CD14-positive monocyte (primary cell): ENCODE measurements at regions not wholly inside any gene's neighbourhood (a gene's known extent, or its start where the extent isn't known, plus 50 kb on each side); places are given as distances from the start of the nearest gene placed in this dataset.
"Not testable (repeated sequence)": the region's sequence is repeated elsewhere in the genome, so short reads cannot be mapped to it uniquely, and the experiment has no call there.

Experiments used
- DNase-seq, 3 donors: peaks; one replicate each; pipeline ENCODE4 v3.0.0-alpha.2; 2011 to 2022
- H2AFZ ChIP-seq: 2 replicates; pipeline ENCODE4 v1.6.0; 2012; ENCODE audit warnings: mild to moderate bottlenecking, low read depth, low read length, inconsistent platforms; ENCODE audit not compliant: insufficient read depth, poor library complexity, severe bottlenecking
- H3K27ac ChIP-seq, 2 donors: 1 replicate in 1 of 2; 2 replicates in 1 of 2; pipeline ENCODE4 v1.5.1; 2012 to 2013; ENCODE audit warnings: low read length in 2 of 2, control low read depth in 1 of 2, inconsistent platforms in 1 of 2, low read depth in 1 of 2, mild to moderate bottlenecking in 1 of 2
- H3K27me3 ChIP-seq, 2 donors: one replicate each; pipeline versions ENCODE4 v1.6.0 to v1.6.1; 2011 to 2013; ENCODE audit warnings: low read length in 2 of 2; ENCODE audit not compliant: control insufficient read depth in 2 of 2, insufficient read depth in 2 of 2
- H3K36me3 ChIP-seq, 2 donors: replicated peaks in 1 of 2; 1 replicate in 1 of 2; 2 replicates in 1 of 2; pipeline versions ENCODE4 v1.5.1 to v1.6.1; 2012 to 2013; ENCODE audit warnings: low read length in 2 of 2, control low read depth in 1 of 2, inconsistent platforms in 1 of 2, mild to moderate bottlenecking in 1 of 2; ENCODE audit not compliant: insufficient read depth in 2 of 2, control insufficient read depth in 1 of 2
- H3K4me1 ChIP-seq, 2 donors: 1 replicate in 1 of 2; 2 replicates in 1 of 2; pipeline versions ENCODE4 v1.5.1 to v1.6.1; 2012 to 2013; ENCODE audit warnings: low read length in 2 of 2, control low read depth in 1 of 2, inconsistent platforms in 1 of 2, mild to moderate bottlenecking in 1 of 2, moderate library complexity in 1 of 2; ENCODE audit not compliant: insufficient read depth in 2 of 2, control insufficient read depth in 1 of 2
- H3K4me2 ChIP-seq: replicated peaks from 2 replicates; pipeline ENCODE3; 2012; ENCODE audit warnings: low read length, moderate library complexity, mild to moderate bottlenecking; ENCODE audit not compliant: poor library complexity, severe bottlenecking; ENCODE audit errors: extremely low read depth
- H3K4me3 ChIP-seq, 3 experiments: fragments of 200-600 bp in 1 of 3; sonication (generic) in 1 of 3; replicated peaks in 1 of 3; 1 replicate in 2 of 3; 2 replicates in 1 of 3; pipeline ENCODE4 v1.5.1; 2011 to 2013; ENCODE audit warnings: low read length in 3 of 3, mild to moderate bottlenecking in 3 of 3, control low read depth in 2 of 3, low read depth in 2 of 3, inconsistent platforms in 1 of 3, moderate library complexity in 1 of 3
- H3K79me2 ChIP-seq: 2 replicates; pipeline ENCODE4 v1.6.0; 2012; ENCODE audit warnings: mild to moderate bottlenecking, control low read depth, inconsistent platforms, low read length, moderate library complexity; ENCODE audit not compliant: insufficient read depth
- H3K9ac ChIP-seq: 2 replicates; pipeline ENCODE4 v1.6.0; 2017; ENCODE audit warnings: low read length, mild to moderate bottlenecking; ENCODE audit not compliant: insufficient read depth, poor library complexity, severe bottlenecking
- H3K9me3 ChIP-seq, 2 donors: replicated peaks in 1 of 2; 1 replicate in 1 of 2; 2 replicates in 1 of 2; pipeline versions ENCODE4 v1.5.1 to v1.6.1; 2012 to 2013; ENCODE audit warnings: low read length in 2 of 2, control low read depth in 1 of 2; ENCODE audit not compliant: control insufficient read depth in 1 of 2, insufficient read depth in 1 of 2
- H4K20me1 ChIP-seq: 2 replicates; pipeline ENCODE4 v1.6.0; 2012; ENCODE audit warnings: mild to moderate bottlenecking, low read length, control low read depth, moderate library complexity; ENCODE audit not compliant: insufficient read depth
- H3K27ac Mint-ChIP-seq, 7 donors: one replicate each; pipeline ENCODE4 v1.8.0; 2020; ENCODE audit warnings: mild to moderate bottlenecking in 7 of 7, mixed read lengths in 7 of 7, moderate library complexity in 6 of 7, inconsistent platforms in 2 of 7
- H3K27me3 Mint-ChIP-seq, 3 donors: one replicate each; pipeline ENCODE4 v1.8.0; 2021 to 2022; ENCODE audit warnings: low read depth in 3 of 3, mild to moderate bottlenecking in 3 of 3, mixed read lengths in 3 of 3, moderate library complexity in 3 of 3, inconsistent platforms in 1 of 3
- H3K36me3 Mint-ChIP-seq, 2 donors: one replicate each; pipeline ENCODE4 v1.8.0; 2020; ENCODE audit warnings: mixed read lengths in 2 of 2, inconsistent platforms in 1 of 2, mild to moderate bottlenecking in 1 of 2
- H3K4me1 Mint-ChIP-seq: one replicate; pipeline ENCODE4 v1.8.0; 2020; ENCODE audit warnings: mild to moderate bottlenecking, mixed read lengths
- H3K4me3 Mint-ChIP-seq, 2 donors: one replicate each; pipeline ENCODE4 v1.8.0; 2020; ENCODE audit warnings: mild to moderate bottlenecking in 2 of 2, mixed read lengths in 2 of 2, moderate library complexity in 1 of 2
- H3K9me3 Mint-ChIP-seq, 7 donors: one replicate each; pipeline ENCODE4 v1.8.0; 2020 to 2022; ENCODE audit warnings: mixed read lengths in 7 of 7, mild to moderate bottlenecking in 6 of 7, moderate library complexity in 6 of 7, inconsistent platforms in 2 of 7
- WGBS: methylation state at CpG from one replicate; pipeline ENCODE4 v1.1.5; 2013; ENCODE audit warnings: missing lambda C conversion rate; ENCODE audit not compliant: insufficient coverage; 5-methylcytosine and 5-hydroxymethylcytosine counted together
- intact Hi-C, 2 donors: fragments of 100-400 bp; cut with micrococcal nuclease; formaldehyde crosslinking; loops; one replicate each; pipeline versions ENCODE4 v1.15.0 to v1.15.1; 2023

- intact Hi-C loops: not testable (repeated sequence)
These were observed 122.7 kb downstream of the NPIPA8 start for GRCh38 chr16:18213810-18214209.

GRCh38 chr16:18211505-18211904 lies 125.0 kb downstream of the NPIPA8 start:
- H3K27ac ChIP-seq, intact Hi-C loops, H3K27ac Mint-ChIP-seq, H3K36me3 Mint-ChIP-seq, H3K79me2 ChIP-seq, DNase-seq, H3K36me3 ChIP-seq, H3K9me3 Mint-ChIP-seq, H3K4me1 ChIP-seq, H3K4me3 ChIP-seq, H3K9me3 ChIP-seq, H3K4me2 ChIP-seq, H4K20me1 ChIP-seq, H3K9ac ChIP-seq, H3K27me3 Mint-ChIP-seq, H3K4me1 Mint-ChIP-seq, H3K4me3 Mint-ChIP-seq, H2AFZ ChIP-seq, H3K27me3 ChIP-seq: not testable (repeated sequence)
- no CpG with 5 or more reads among the region's 4 CpGs for WGBS

More at GRCh38 chr16:18213810-18214209, 122.7 kb downstream of the NPIPA8 start:
- not testable (repeated sequence) for H3K9me3 Mint-ChIP-seq, H3K79me2 ChIP-seq, H3K27me3 ChIP-seq, DNase-seq, H4K20me1 ChIP-seq, H3K4me1 ChIP-seq, H3K4me3 Mint-ChIP-seq, H3K9me3 ChIP-seq, H3K27ac Mint-ChIP-seq, H3K27ac ChIP-seq, H3K27me3 Mint-ChIP-seq, H3K9ac ChIP-seq, H2AFZ ChIP-seq, H3K36me3 Mint-ChIP-seq, H3K4me1 Mint-ChIP-seq, H3K4me2 ChIP-seq, H3K36me3 ChIP-seq, H3K4me3 ChIP-seq
- whole genome bisulfite sequencing: 100% methylated on average over 1 of the region's 4 CpGs

DNA sequence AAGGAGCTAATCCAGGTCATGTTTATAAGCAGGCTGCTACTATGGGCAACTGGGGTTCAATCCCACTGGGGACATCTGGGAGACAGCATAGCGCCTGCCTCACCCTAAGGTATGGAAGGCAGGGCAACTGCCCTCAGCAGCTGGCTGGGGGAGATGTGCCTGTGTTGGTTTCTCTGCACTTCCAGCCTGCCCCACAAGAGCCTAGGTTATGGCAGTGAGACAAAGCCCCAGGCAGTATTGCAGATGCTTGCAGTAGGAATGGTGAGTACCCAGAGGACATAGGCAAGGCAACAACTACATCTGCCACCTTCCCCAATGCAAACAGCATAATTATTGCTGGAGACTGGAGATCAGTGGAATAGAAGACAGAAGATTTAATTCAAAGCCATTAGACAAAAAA lies 131.8 kb downstream of the NPIPA8 start:
- no CpG with 5 or more reads among the region's 1 CpG for WGBS
- H4K20me1 ChIP-seq: not testable (repeated sequence)

GRCh38 chr16:18204309-18204708 lies 132.2 kb downstream of the NPIPA8 start:
- H3K9ac ChIP-seq, H3K36me3 Mint-ChIP-seq, H3K27ac Mint-ChIP-seq, H3K27ac ChIP-seq, H2AFZ ChIP-seq, H4K20me1 ChIP-seq, H3K27me3 ChIP-seq, DNase-seq, H3K4me3 ChIP-seq, H3K79me2 ChIP-seq, H3K4me1 ChIP-seq, intact Hi-C loops, H3K4me3 Mint-ChIP-seq, H3K27me3 Mint-ChIP-seq, H3K4me2 ChIP-seq, H3K9me3 Mint-ChIP-seq, H3K36me3 ChIP-seq, H3K4me1 Mint-ChIP-seq, H3K9me3 ChIP-seq: not testable (repeated sequence)
- WGBS: no CpG with 5 or more reads among the region's 3 CpGs

More for the DNA sequence above, 131.8 kb downstream of the NPIPA8 start:
- DNase-seq, H3K27me3 ChIP-seq, H3K9me3 Mint-ChIP-seq, H3K9me3 ChIP-seq, H3K4me3 ChIP-seq, H3K36me3 ChIP-seq, H3K4me1 ChIP-seq, H3K4me1 Mint-ChIP-seq, H3K9ac ChIP-seq, H3K27ac ChIP-seq, H3K79me2 ChIP-seq, H3K4me3 Mint-ChIP-seq, H3K27ac Mint-ChIP-seq, H2AFZ ChIP-seq, H3K36me3 Mint-ChIP-seq, intact Hi-C loops, H3K4me2 ChIP-seq, H3K27me3 Mint-ChIP-seq: not testable (repeated sequence)
